HS-27A (cell line): ENCODE measurements at regions not wholly inside any gene's neighbourhood (a gene's known extent, or its start where the extent isn't known, plus 50 kb on each side); places are given as distances from the start of the nearest gene placed in this dataset.

Experiments used
- DNase-seq: peaks from one replicate; pipeline ENCODE4 v3.0.0-alpha.2; 2012; ENCODE audit warnings: low read depth, missing footprints

DNA sequence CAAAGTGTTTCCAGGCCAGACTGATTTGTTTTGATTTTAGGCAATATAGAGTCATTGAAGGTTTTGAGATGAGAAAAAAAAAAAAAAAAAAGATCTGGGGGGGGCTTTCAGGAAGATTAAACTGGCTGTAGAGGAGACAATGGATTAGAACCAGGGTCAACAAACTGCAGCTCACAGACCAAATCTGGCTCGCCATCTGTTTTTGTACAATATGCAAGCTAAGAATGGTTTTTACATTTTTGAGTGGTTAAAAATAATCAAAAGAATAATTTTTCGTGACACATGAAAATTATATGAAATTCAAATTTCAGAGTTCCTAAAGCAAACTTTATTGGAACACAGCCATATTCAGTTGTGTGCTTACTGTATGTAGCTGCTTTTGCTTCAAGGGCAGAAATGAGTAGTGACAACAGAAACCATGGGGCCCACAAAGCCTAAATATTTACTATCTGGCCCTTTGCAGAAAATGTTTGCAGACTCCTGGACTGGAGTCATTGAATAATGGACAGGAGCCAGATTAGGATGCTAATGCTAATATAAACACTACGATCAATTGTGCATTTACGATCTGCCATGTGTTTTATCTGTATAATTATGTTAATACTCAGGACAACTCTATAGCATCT is 375.7 kb upstream of the DAB1 start:
- no peak for DNase-seq

DNA sequence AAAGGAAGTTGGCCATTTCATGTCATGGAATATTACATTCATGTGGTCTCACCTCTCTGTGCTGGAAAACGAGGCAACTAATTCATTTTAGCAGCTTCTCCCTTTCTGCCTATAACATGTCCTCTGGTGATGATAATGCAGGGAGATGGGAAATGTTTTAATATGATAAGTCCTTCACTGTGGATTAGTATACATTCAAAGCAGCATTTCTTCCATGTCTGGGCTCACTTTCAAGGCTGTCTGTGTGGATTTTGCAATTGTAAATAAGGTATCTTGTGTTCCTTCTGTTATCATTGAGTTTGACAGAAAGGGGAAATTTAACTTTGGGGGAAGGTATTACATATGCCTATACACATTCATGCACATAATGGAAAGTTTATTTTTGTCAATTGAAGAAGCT is 374.7 kb upstream of the DAB1 start:
- DNase-seq: no peak

GRCh38 chr1:57797084-57797483 is 373.2 kb upstream of the DAB1 start:
- no peak for DNase-seq

DNA sequence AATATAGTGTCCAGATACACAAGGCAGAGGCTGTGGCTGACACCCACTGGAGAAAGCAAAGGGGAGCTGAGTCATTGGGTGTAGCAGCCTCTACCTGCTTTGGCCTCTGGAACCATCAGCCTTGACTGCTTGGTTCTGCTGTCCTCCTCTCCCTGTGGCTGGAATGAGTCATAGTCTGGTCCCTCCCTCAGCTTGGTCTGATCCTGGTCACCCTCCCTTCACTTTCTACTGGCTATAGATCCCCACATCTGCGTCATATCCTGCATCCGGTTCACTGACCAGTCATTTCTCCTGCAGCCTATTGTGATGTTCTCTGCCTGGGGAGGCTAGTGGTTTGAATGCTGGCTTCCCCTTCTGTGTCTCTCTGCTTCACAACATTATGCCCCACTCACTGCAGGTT is 372.8 kb upstream of the DAB1 start:
- DNase-seq: no peak

DNA sequence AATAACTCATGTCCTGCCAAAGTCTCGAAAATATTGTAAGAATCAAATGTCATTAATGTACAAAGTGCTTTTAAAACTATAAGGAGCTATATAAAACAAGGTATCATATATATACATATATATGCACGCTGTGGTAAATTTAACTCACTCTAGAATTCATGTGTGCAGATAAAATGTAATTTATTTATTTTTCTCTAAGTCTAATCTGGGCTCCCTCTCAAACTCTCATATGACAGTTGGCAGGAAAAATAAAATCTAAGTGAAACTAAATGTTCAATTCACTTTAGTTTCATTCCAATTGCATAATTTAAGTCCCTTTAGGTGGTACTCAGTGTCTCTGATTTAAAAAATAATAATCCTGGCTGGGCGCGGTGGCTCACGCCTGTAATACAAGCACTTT is 372.0 kb upstream of the DAB1 start:
- DNase-seq: no peak

DNA sequence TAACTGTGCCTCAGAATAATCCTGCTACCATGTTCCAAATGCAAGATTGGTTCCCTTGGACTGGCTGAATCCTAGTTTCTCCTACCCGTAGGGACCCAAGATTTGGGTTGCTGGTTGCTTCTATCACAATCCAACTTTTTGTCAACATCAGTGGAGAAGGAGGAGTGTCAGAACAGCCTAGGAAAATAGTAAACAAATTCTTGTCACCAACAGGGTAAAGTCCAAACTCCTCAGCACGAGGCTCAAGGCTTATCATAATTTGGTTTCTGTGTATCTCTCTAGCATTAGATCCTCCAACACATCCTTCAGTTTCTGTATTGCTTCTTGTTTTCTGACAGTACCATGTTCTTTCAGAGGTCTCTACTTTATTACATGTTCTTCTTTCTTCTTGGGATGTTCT is 370.2 kb upstream of the DAB1 start:
- DNase-seq: no peak

GRCh38 chr1:57791497-57791896 is 367.6 kb upstream of the DAB1 start:
- DNase-seq: no peak

DNA sequence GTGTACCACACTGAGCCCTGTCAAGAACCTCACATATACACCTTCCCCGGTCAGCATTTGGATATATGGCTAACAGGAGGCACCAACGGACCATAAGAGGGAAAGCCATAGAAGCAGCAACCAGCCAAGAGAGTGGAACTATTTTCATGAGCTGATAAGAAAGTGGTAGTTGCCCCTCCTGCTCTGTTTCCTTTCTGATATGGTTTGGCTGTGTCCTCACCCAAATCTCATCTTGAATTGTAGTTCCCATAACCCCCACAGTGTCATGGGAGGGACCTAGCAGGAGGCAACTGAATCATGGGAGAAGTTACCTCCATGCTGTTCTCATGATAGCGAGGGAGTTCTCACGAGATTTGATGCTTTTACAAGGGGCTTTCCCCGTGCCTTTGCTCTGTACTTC is 366.1 kb upstream of the DAB1 start:
- DNase-seq: no peak

- DNase-seq: no peak
Observed at GRCh38 chr1:57788313-57788712, 364.5 kb upstream of the DAB1 start.

- no peak for DNase-seq
Observed at GRCh38 chr1:57784356-57784755, 360.5 kb upstream of the DAB1 start.

DNA sequence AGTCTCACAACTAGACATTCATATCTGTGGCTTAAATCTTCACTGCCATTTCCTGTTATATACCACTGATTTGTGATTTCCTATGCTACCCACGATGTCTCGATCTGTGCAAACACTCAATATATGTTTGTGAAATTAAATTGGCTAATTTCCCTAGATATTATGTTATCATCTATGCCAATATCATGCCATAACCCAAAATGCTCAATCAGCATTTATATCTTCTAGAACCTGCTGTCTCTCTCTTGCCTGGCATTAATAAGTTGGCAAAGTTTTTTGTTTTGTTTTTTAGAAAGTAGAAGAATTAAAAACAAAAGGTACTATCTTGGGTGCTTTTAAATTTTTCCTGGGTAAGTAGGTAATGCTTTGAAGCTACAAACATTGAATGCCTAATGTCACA is 358.5 kb upstream of the DAB1 start:
- DNase-seq: no peak

DNA sequence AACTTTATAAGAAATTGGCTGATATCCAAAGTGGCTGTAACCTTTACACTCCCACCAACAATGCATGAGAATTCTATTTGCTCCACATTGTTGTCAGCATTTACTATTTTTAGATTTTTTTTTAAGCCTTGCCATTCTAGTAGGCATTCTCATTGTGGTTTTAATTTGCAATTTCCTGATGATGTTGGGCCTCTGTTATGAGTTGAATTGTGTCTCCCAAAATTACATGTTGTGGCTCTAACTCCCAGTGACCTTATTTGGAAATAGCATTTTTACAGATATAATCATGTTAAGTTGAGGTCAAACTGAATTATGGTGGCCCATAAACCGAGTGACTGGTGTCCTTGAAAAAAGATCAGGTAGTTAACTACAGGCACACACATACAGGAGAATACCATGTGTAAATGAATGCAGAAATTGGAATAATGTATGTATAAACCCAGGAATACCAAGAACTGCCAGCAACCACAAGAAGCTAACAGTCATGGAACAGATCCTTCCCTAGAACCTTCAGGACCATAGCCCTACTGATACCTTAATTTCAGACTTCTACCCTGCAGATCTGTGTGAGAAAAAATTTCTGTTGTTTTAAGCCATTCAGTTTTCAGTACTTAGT is 348.8 kb upstream of the DAB1 start:
- DNase-seq: no peak

- no peak for DNase-seq
Observed at GRCh38 chr1:57770772-57771171, 346.9 kb upstream of the DAB1 start.

DNA sequence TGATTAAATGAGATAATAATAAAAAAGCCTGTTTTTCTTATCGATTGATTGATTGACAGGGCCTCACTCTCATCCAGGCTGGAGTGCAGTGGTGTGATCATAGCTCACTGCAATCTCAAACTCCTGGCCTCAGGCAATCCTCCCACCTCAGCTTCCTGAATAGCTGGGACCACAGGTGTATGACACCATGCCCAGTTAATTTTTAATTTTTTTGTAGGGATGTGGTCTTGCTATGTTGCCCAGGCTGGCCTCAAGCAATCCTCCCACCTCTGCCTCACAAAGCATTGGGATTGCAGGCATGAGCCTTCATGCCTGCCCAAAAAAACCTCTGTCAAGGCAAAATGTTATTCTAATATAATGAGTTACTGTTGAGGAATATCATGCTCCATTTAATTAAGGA is 346.4 kb upstream of the DAB1 start:
- DNase-seq: no peak

- no peak for DNase-seq
Observed at GRCh38 chr1:57761628-57762027, 337.8 kb upstream of the DAB1 start.

DNA sequence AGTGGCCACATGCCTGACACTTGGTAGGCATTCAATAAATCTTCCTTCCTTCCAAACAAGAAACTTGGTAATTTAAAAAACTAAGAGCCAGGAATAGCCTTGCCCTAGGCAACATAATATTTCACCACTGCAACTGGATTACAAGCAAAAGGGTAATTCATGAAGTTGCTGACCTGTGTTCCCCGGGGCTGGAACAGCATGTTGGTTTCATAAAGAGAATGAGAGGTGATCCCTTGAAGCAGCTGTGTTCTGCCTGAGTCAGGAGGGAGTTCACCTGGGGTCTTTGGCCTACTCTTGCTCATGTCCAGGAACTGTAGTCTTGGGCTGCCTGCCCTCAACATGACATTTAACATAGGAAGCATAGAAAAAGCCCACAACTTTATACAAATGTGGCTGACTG is 329.0 kb upstream of the DAB1 start:
- no peak for DNase-seq

GRCh38 chr1:57748719-57749118 is 324.9 kb upstream of the DAB1 start:
- DNase-seq: no peak

GRCh38 chr1:57747818-57748217 is 324.0 kb upstream of the DAB1 start:
- no peak for DNase-seq

- no peak for DNase-seq
Observed at GRCh38 chr1:57741521-57741920, 317.7 kb upstream of the DAB1 start.

GRCh38 chr1:57736940-57737339 is 313.1 kb upstream of the DAB1 start:
- DNase-seq: no peak

- no peak for DNase-seq
Observed at GRCh38 chr1:57729181-57729580, 305.3 kb upstream of the DAB1 start.

GRCh38 chr1:57727121-57727520 is 303.3 kb upstream of the DAB1 start:
- DNase-seq: no peak

GRCh38 chr1:57725318-57725717 is 301.5 kb upstream of the DAB1 start:
- DNase-seq: no peak

GRCh38 chr1:57724535-57724934 is 300.7 kb upstream of the DAB1 start:
- no peak for DNase-seq
